HG02610 (cell line): ENCODE measurements at regions not wholly inside any gene's neighbourhood (a gene's known extent, or its start where the extent isn't known, plus 50 kb on each side); places are given as distances from the start of the nearest gene placed in this dataset.
"Not testable (repeated sequence)": the region's sequence is repeated elsewhere in the genome, so short reads cannot be mapped to it uniquely, and the experiment has no call there.

ENCODE experiments used
- ATAC-seq: cut with Tn5 transposase; IDR thresholded peaks from one replicate; pipeline ENCODE4 v1.9.1; 2021; ENCODE audit warnings: mild to moderate bottlenecking, moderate library complexity; ENCODE audit not compliant: unreplicated experiment

GRCh38 chr1:193458628-193459027 is 272.2 kb upstream of the B3GALT2 start:
- no peak for ATAC-seq

- ATAC-seq, result no peak
These were observed 271.3 kb upstream of the B3GALT2 start for GRCh38 chr1:193457676-193458075.

DNA sequence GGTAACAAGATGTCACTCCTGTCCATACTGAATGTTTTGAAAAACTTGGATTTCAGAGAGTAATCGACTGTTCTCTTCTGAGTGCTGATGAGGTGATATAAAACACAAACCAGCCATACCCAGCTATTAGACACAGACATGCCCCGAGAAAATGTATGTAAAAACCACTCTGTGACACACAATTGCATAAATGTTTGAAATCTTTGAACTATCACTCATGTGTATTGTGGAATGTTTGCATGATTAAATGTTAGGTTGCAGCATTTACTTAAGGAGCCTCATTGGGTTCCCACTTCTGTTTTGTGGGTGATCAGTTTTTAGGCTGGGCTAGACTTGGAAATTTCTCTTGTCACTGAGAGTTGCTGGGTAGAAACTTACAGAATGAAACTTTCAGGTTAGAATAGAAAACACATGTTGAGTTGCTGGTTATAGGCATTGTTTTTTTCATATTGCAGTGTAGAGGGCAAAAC is 270.4 kb upstream of the B3GALT2 start:
- peak; percentile 39 for ATAC-seq

GRCh38 chr1:193451606-193452005 is 265.2 kb upstream of the B3GALT2 start:
- ATAC-seq, result no peak

GRCh38 chr1:193451001-193451400 is 264.6 kb upstream of the B3GALT2 start:
- ATAC-seq, result no peak

DNA sequence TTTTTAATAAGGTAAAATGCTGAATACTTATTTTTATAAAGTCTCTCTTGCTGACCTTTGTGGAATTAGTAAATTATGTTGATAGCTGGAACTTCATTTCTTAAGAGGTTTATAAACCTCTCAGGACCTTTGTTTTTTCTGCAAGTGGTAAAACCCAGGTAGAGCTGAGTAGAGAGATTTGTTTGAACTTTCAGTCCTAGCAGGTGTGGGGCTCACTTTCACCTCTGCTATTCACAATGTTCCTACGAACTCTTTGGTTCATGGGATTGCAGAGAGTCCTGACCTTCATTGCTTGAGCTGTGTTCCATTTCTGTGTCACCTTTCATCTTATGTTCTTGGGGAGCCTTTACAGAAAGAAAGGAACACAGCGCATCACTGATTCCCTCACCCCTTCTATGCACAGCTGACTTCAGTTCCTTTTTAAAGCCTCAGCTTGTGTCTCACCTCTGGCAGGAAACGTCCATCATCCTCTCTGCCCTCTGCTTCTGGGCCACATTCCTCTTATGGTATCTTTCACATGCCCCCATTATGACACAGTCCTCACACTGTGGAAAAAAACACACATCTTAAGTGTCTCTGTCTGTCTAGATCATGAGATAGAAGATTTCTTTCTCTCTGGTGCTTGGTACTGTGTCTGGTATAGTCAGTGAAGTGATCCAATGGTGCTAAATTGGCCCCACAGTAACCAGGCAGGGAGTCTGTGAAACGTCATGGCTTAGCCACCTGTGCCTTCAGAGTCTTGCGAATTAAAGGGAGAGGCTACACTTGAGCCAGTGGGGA is 262.5 kb upstream of the B3GALT2 start:
- peak; percentile 96 for ATAC-seq

GRCh38 chr1:193443886-193444285 is 257.5 kb upstream of the B3GALT2 start:
- no peak for ATAC-seq

- ATAC-seq, result peak; percentile 82
These were observed 252.4 kb upstream of the B3GALT2 start for GRCh38 chr1:193438771-193439170.

DNA sequence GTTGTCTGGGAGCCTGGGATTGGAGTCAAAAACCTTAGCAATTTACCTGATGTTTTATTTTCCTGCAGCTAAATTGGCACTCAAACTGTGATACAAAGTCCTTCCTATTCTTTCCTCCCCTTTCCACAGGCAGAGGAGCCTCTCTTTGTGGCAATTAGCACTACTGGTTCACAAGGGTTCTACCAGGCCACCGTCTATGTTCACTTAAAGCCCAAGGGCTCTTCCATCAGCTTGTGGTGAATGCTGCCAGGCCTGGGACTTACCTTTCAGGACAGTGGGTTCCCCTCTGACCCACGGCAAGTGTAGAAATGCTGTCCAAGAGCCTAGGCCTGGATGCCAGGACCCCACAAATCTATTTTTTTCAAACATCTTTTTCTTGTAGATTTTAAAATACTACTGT is 251.9 kb upstream of the B3GALT2 start:
- peak; percentile 13 for ATAC-seq

- peak; percentile 94 for ATAC-seq
These were observed 251.4 kb upstream of the B3GALT2 start for GRCh38 chr1:193437785-193438184.

DNA sequence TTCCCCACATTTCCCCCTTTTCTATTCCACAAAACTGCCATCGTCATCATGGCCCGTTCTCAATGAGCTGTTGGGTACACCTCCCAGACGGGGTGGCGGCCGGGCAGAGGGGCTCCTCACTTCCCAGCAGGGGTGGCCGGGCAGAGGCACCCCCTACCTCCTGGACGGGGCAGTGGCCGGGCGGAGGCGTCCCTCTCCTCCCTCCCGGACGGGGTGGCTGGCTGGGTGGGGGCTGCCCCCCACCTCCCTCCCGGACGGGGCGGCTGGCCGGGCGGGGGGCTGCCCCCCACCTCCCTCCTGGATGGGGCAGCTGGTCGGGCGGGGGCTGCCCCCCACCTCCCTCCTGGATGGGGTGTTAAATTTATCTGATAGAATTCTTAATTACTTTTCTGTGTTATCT is 250.9 kb upstream of the B3GALT2 start:
- not testable (repeated sequence) for ATAC-seq

- no peak for ATAC-seq
These were observed 249.4 kb upstream of the B3GALT2 start for GRCh38 chr1:193435781-193436180.

- ATAC-seq, result no peak
These were observed 247.9 kb upstream of the B3GALT2 start for GRCh38 chr1:193434319-193434718.

DNA sequence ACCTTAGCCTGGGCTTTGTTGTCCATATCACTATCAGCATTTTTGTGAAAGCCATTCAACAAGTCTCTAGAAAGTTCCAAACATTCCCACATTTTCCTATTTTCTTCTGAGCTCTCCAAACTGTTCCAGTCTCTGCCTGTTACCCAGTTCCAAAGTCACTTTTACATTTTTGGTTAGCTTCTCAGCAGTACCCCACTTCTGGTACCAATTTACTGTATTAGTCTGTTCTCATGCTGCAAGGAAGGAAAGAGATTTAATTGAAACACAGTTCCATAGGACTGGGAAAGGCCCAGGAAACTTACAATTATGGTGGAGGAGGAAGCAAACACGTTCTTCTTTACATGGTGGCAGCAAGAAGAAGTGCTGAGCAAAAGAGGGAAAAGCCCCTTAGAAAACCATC is 247.2 kb upstream of the B3GALT2 start:
- no peak for ATAC-seq

- ATAC-seq, result no peak
These were observed 246.7 kb upstream of the B3GALT2 start for GRCh38 chr1:193432979-193433587.

DNA sequence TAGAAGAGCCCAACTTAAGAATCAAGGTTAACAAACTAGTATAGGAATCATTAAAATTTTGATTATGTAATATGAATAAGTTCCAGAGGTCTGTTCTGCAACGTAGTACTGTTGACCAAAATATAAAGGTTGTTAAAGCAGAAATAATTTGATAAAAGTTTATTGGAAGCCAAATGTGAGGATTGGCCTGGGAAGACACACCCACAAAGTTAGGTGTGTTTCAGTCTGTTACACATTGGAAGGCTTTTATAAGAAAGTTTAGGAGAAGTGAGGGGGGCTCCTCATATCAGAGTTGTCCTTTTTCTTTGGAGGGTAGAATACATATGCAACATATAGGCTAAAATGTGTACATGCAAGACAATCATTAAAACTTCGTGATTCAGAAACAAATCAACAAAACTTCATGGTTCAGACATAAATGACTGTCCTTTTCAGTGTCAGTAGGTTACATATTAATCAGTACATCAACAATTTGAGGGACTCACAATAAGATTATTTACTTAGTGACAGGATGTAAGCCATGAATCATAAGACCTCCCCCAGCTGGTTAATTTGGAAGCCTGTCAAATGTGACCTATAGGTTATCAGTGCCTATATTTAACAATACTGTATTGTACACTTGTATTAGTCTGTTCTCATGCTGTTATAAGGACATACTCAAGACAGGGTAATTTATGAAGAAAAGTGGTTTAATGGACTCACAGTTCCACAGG is 245.0 kb upstream of the B3GALT2 start:
- ATAC-seq, result no peak

DNA sequence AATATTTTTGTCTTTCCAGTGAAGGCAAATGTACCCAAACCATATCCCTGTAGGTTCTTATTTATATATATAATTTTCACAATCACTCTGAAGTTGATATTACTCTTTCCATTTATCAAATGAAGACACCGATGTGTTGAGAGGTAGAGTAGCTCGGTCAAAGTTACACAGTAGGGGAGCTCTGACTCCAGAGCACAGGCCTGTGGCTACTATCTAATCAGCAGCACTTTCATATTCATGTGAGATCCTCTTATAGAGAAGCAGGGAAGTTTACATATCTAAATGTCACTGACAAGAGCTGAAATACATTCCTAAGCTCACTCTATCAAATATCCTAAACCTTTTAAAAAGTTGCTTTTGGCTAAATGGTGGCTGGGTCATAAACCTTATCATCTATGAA is 241.1 kb upstream of the B3GALT2 start:
- ATAC-seq, result no peak

DNA sequence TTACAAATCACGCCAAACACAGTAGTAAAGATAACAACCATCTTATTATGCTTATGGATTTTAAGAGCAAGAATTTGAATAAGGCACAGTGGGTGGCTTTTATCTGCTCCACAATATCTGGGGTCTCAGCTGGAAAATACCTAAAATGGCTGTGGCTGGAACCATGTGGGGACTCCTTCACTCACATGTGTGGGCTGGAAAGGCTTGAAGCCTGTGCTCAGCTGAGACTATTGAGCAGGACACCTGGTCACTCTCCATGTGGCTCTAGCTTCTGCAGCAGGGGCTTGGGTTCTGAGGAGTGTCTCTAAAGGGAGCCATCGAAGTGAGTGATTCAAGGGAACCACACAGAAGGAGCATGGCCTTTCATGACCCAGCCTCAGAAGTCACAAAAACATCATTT is 239.6 kb upstream of the B3GALT2 start:
- ATAC-seq, result no peak

DNA sequence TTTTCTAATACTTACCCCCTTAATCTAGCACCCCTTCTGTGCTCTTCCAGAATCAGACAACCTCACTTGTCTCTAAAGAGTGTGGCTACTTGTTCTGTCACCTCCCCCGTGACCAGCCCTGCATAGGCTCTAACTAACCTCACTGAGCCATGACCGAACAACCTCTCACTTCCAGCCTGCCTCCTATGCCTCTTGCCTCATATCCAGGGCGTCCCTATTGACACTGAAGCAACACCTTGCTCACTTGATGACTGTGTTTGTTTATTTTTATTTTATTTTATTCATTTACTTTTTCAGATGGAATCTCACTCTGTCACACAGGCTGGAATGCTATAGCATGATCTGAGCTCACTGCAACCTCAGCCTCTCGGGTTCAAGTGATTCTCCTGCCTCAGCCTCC is 235.1 kb upstream of the B3GALT2 start:
- no peak for ATAC-seq

GRCh38 chr1:193419295-193419694 is 232.9 kb upstream of the B3GALT2 start:
- no peak for ATAC-seq

DNA sequence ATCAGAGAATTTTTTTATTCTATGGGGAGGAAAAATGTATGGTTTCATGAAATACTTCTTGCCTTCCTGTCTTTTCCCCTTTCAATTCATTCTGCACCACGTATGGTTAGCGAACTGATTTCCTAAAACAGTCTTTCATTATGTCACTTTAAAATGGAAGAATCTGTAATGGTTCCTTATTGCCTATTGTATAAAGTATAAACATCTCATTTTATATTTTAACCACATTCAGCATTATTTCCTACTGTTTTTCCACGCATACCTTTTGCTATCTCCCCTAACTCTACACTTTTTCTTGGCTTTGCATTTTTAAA is 232.3 kb upstream of the B3GALT2 start:
- no peak for ATAC-seq
